GM12878 (cell line): ENCODE measurements at regions not wholly inside any gene's neighbourhood (a gene's known extent, or its start where the extent isn't known, plus 50 kb on each side); places are given as distances from the start of the nearest gene placed in this dataset.
A peak's percentile ranks its signal among the peaks of the same experiment; 100 is the strongest.

Experiments used
- ATAC-seq: fragments of 200-7000 bp; cut with Tn5 transposase; 3 replicates; pipeline ENCODE4 v1.9.1; 2020; ENCODE audit warnings: mild to moderate bottlenecking, moderate library complexity
- BruUV-seq: library from RNA; stranded (reverse); fragments of 400-500 nt; replicated peaks from 2 replicates; lab custom pipeline; 2021; lab: Mats Ljungman, UMichigan
- CTCF ChIA-PET: fragments of 300-600 bp; sonication (Branson Sonifier 250); formaldehyde crosslinking; extraction: SDS; loops from one replicate; lab custom pipeline; 2021; ENCODE audit warnings: inconsistent platforms; lab: Yijun Ruan, JAX
- POLR2A ChIA-PET: fragments of 350-600 bp; formaldehyde crosslinking; extraction: SDS; loops from one replicate; lab custom pipeline; 2021; ENCODE audit warnings: inconsistent platforms; lab: Charles Lee
- RAD21 ChIA-PET: fragments of 300-600 bp; sonication (Branson Sonifier 250); formaldehyde crosslinking; loops from one replicate; lab custom pipeline; 2023; ENCODE audit warnings: antibody characterized with exemption; ENCODE audit not compliant: unreplicated experiment; lab: Charles Lee
- SMC1A ChIA-PET: fragments of 300-600 bp; sonication (Branson Sonifier 250); formaldehyde crosslinking; loops from one replicate; lab custom pipeline; 2023; ENCODE audit not compliant: unreplicated experiment, uncharacterized antibody; lab: Charles Lee
- DNase-seq: peaks from one replicate; pipeline ENCODE4 v3.0.0-alpha.2; 2011; ENCODE audit warnings: low read depth, low spot score
- FAIRE-seq: peaks from 3 replicates; lab custom pipeline; 2011; peaks lifted over from hg19 to GRCh38; lab: Jason Lieb, UNC
- H2AFZ ChIP-seq: 2 replicates; pipeline ENCODE4 v1.6.0; 2011; ENCODE audit warnings: low read depth, low read length, control low read depth; ENCODE audit not compliant: control insufficient read depth
- H3K27ac ChIP-seq: 2 replicates; pipeline ENCODE4 v1.5.1; 2011; ENCODE audit warnings: control low read depth; ENCODE audit not compliant: control insufficient read depth, insufficient read depth
- H3K27me3 ChIP-seq, 2 experiments: replicated peaks in 1 of 2; 2 replicates each; pipeline versions ENCODE4 v1.6.0 to v1.6.1; 2011; ENCODE audit warnings: low read length in 1 of 2; ENCODE audit not compliant: control insufficient read depth in 2 of 2, insufficient read depth in 2 of 2
- H3K36me3 ChIP-seq, 2 experiments: 2 replicates each; pipeline ENCODE4 v1.5.1; 2011; ENCODE audit warnings: low read length in 1 of 2; ENCODE audit not compliant: control insufficient read depth in 2 of 2, insufficient read depth in 2 of 2
- H3K4me1 ChIP-seq: 2 replicates; pipeline ENCODE4 v1.6.1; 2011; ENCODE audit warnings: mild to moderate bottlenecking, low read length, moderate library complexity, mixed read lengths; ENCODE audit not compliant: control insufficient read depth, insufficient read depth
- H3K4me2 ChIP-seq: 2 replicates; pipeline ENCODE4 v1.6.0; 2011; ENCODE audit warnings: control low read depth; ENCODE audit not compliant: control insufficient read depth, insufficient read depth
- H3K4me3 ChIP-seq: fragments of 200-600 bp; sonication (generic); 2 replicates; pipeline ENCODE4 v1.5.1; 2016
- H3K79me2 ChIP-seq: 2 replicates; pipeline ENCODE4 v1.6.0; 2011; ENCODE audit warnings: low read length; ENCODE audit not compliant: control insufficient read depth, insufficient read depth
- H3K9ac ChIP-seq: 2 replicates; pipeline ENCODE4 v1.8.0; 2011; ENCODE audit warnings: low read length, control low read depth, mixed read lengths; ENCODE audit not compliant: control insufficient read depth, insufficient read depth
- H3K9me3 ChIP-seq: replicated peaks from 3 replicates; pipeline ENCODE4 v1.5.1; 2011; ENCODE audit warnings: mild to moderate bottlenecking, low read length; ENCODE audit not compliant: control insufficient read depth, insufficient read depth
- H4K20me1 ChIP-seq: 2 replicates; pipeline ENCODE4 v1.6.0; 2011; ENCODE audit not compliant: control insufficient read depth, insufficient read depth
- REST ChIP-seq: IDR thresholded peaks from 2 replicates; pipeline ENCODE4 v1.6.1; 2012; ENCODE audit warnings: mild to moderate bottlenecking, low read depth, low read length
- SKIL ChIP-seq: fragments of 450-650 bp; IDR thresholded peaks from 2 replicates; pipeline ENCODE4 v1.6.1; 2017; ENCODE audit warnings: mild to moderate bottlenecking, low read depth, inconsistent platforms; ENCODE audit not compliant: poor library complexity, severe bottlenecking
- WGBS: methylation state at CpG from one replicate; pipeline ENCODE4 v1.1.6; 2016; ENCODE audit warnings: low lambda C conversion rate; ENCODE audit not compliant: insufficient replicate concordance, insufficient coverage; ENCODE audit errors: missing lambda C conversion rate; 5-methylcytosine and 5-hydroxymethylcytosine counted together
- in situ Hi-C: fragments of 300-500 bp; cut with MboI; formaldehyde crosslinking; loops from 9 replicates; pipeline ENCODE4 v1.14.3; 2018; ENCODE audit warnings: mixed read lengths
- intact Hi-C: fragments of 100-400 bp; cut with micrococcal nuclease; formaldehyde crosslinking; loops from one replicate; pipeline ENCODE4 v1.14.2; 2022; ENCODE audit not compliant: unreplicated experiment

- ChIA-PET RAD21 (interaction anchor here (0.6 kb wide), 1 partner anchor 330 kb away, joined by 3 read pairs; no protein-coding TSS in a partner anchor), SMC1A (interaction anchor here (1.3 kb wide), 1 partner anchor 13 kb away, joined by 4 read pairs; no protein-coding TSS in a partner anchor), POLR2A (no interaction called here), CTCF (no interaction called here)
- H3K9me3 ChIP-seq = no peaks in the 10 kb centered on the region
- no peak for TF ChIP-seq SKIL
- peak; percentile 85 for TF ChIP-seq REST
- no peak overlapping the region for H3K27ac ChIP-seq
- H4K20me1 ChIP-seq = no peaks in the 10 kb centered on the region
- no peak for DNase-seq
- intact Hi-C loops (no loop called here), in situ Hi-C loops (no loop called here)
- H3K4me1 ChIP-seq = no peaks in the 10 kb centered on the region
- no peak overlapping the region for H3K9ac ChIP-seq
- peaks cover 4 to 8% of the 10 kb centered on the region in 2 experiments; a peak in 3 of 4 replicates for H3K27me3 ChIP-seq
- BruUV-seq = no TSS peak
- no peaks in the 10 kb centered on the region for H3K36me3 ChIP-seq
- no peaks in the 10 kb centered on the region for H3K79me2 ChIP-seq
- no peak overlapping the region for H3K4me3 ChIP-seq
- peak; percentile 42; the same call in 2 of the 3 replicates for ATAC-seq
- H3K4me2 ChIP-seq = no peak overlapping the region
- FAIRE-seq = no peak
- 12% methylated on average over 18 of the region's 18 CpGs for WGBS
- no peak overlapping the region for H2AFZ ChIP-seq
These were observed 200.0 kb downstream of the MELK start for GRCh38 chr9:36772449-36773403.
